AG04450 (cell line): ENCODE measurements at regions not wholly inside any gene's neighbourhood (a gene's known extent, or its start where the extent isn't known, plus 50 kb on each side); places are given as distances from the start of the nearest gene placed in this dataset.

Source experiments
- CTCF ChIA-PET: fragments of 300-600, 350-600 bp; formaldehyde crosslinking; extraction: SDS; loops from one replicate; lab custom pipeline; 2022; ENCODE audit warnings: antibody characterized with exemption, inconsistent platforms; lab: Charles Lee
- POLR2A ChIA-PET: fragments of 350-600 bp; formaldehyde crosslinking; extraction: SDS; loops from one replicate; lab custom pipeline; 2021; ENCODE audit warnings: antibody characterized with exemption, inconsistent platforms; lab: Yijun Ruan, JAX
- DNase-seq: peaks from one replicate; pipeline ENCODE4 v3.0.0-alpha.2; 2011; ENCODE audit warnings: low read depth, low spot score
- H3K27ac ChIP-seq: one replicate; pipeline ENCODE4 v1.5.1; 2012; ENCODE audit warnings: low read depth, low read length, control low read depth
- H3K27me3 ChIP-seq: one replicate; pipeline ENCODE4 v1.6.0; 2012; ENCODE audit warnings: low read length; ENCODE audit not compliant: control insufficient read depth, insufficient read depth
- H3K4me3 ChIP-seq: 2 replicates; pipeline ENCODE4 v1.5.1; 2011; ENCODE audit warnings: mild to moderate bottlenecking, low read depth, low read length, control low read depth
- H3K9me3 ChIP-seq: 2 replicates; pipeline ENCODE4 v1.5.1; 2012; ENCODE audit warnings: low read length; ENCODE audit not compliant: control insufficient read depth, insufficient read depth
- TF ChIP-seq, protein P1 (sequence below): IDR thresholded peaks from 2 replicates; pipeline ENCODE4 v1.5.1; 2011; ENCODE audit warnings: low read depth, low read length, control low read depth, inconsistent platforms

DNA sequence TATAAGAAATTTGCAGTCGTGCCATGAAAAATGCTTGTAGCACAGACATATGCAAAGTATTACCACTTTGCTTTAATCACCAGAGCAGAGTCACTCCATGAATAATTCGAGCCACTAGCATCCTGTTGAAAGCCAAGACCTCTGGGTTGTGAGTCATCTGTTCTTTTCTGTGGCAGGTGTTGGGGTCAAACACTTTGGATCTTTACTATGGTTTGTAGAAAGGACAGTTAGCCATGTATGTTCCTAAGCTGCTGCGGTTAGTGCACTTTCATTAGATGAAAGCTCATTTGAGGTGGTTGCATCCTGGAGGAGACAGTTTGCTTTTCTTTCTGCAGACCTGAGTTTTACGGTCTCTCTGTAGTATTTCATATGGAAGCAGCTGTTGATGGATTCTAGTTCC is 223.7 kb downstream of the DMRT2 start:
- H3K4me3 ChIP-seq, result no peak overlapping the region
- TF ChIP-seq, protein P1, sequence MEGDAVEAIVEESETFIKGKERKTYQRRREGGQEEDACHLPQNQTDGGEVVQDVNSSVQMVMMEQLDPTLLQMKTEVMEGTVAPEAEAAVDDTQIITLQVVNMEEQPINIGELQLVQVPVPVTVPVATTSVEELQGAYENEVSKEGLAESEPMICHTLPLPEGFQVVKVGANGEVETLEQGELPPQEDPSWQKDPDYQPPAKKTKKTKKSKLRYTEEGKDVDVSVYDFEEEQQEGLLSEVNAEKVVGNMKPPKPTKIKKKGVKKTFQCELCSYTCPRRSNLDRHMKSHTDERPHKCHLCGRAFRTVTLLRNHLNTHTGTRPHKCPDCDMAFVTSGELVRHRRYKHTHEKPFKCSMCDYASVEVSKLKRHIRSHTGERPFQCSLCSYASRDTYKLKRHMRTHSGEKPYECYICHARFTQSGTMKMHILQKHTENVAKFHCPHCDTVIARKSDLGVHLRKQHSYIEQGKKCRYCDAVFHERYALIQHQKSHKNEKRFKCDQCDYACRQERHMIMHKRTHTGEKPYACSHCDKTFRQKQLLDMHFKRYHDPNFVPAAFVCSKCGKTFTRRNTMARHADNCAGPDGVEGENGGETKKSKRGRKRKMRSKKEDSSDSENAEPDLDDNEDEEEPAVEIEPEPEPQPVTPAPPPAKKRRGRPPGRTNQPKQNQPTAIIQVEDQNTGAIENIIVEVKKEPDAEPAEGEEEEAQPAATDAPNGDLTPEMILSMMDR, result no peak
- no peaks in the 10 kb centered on the region for H3K27me3 ChIP-seq
- no peak overlapping the region for H3K27ac ChIP-seq
- ChIA-PET POLR2A (no interaction called here), CTCF (no interaction called here)
- H3K9me3 ChIP-seq, result no peaks in the 10 kb centered on the region
- no peak for DNase-seq

DNA sequence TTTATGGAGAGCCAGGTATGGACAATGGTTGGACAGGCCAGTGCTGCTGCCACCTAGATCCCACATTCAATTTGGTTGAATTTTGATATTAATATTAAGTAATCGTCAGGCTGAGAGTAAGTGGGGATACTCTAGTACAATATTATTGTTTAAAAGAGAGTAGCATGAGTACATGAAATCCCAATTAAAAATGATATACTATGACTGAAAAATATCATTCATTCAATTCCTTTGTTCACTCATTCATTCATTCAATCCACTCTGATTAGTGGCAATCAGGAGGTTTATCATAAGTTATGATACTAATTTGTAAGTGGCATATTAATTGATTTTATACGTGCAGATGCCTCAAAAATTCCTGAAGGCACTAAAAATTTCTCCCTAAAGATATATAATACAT is 224.2 kb downstream of the DMRT2 start:
- Histone ChIP-seq H3K4me3 (no peak overlapping the region), H3K27ac (no peak overlapping the region), H3K27me3 (no peaks in the 10 kb centered on the region), H3K9me3 (no peaks in the 10 kb centered on the region)
- TF ChIP-seq, protein P1, result no peak
- CTCF ChIA-PET, result no interaction called here
- POLR2A ChIA-PET, result no interaction called here
- no peak for DNase-seq

DNA sequence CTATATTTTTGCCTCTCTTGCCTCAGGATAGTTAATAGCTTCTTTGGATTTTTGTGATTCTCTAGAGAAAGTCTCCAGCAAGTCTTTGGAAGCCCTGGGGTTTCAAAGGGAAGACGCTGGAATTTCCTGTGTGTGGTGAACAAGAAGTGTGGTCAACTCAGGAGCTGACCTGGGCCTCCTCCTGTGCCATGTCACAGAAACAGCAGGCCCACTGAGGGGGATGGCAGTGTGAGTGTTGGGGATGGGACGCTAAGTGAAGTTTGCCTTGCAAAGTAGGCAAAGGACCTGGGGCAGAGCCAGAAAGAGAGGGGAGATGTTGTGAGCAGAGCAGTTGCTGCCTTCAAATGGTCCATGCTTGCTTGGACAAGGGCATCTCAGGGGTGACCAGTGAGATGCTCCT is 226.3 kb downstream of the DMRT2 start:
- ChIA-PET POLR2A (no interaction called here), CTCF (no interaction called here)
- no peaks in the 10 kb centered on the region for H3K27me3 ChIP-seq
- no peak overlapping the region for H3K27ac ChIP-seq
- TF ChIP-seq, protein P1, result no peak
- no peaks in the 10 kb centered on the region for H3K9me3 ChIP-seq
- no peak overlapping the region for H3K4me3 ChIP-seq
- no peak for DNase-seq

DNA sequence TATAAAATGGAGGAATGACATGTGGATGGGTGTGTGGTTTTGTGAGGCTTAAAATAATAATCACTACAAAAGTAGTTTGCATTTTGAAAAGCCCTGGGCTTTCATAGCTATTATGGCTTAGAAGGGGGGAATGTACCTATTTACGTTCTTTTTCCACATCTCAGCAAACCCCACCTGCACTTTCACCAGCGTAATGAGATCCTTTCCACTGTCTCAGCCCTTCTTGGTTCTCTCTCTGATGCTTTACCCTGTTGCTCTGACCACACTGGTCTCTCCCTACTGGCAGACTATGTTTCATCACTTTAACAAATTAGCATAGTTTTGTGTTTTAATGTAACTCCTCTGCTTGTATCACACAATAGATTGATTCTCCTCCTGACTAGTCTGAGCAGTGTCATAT is 234.6 kb downstream of the DMRT2 start:
- TF ChIP-seq, protein P1, result no peak
- Histone ChIP-seq H3K27me3 (no peaks in the 10 kb centered on the region), H3K4me3 (no peak overlapping the region), H3K27ac (no peak overlapping the region), H3K9me3 (peaks cover 2% of the 10 kb centered on the region; the same call in 1 of the 2 replicates)
- ChIA-PET POLR2A (no interaction called here), CTCF (no interaction called here)
- DNase-seq, result no peak

DNA sequence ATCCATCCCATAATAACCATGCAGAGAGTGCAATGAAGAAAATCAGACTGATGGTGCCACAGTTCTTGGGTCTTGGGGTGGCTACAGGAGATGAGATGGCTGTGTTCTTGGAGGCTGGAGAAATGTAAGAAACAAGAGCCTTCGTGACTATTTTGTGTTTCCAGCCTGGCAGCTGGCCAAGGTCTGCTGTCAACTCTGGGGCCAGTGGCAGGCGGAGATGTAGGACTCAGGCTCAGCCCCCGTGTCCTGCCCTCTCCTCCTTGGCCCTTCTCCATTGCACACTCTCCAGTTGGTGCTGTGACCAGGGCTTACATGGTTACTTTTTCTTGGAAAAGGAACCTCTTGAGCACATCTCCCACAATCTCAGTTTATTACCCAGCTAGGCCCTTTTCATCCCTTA is 235.4 kb downstream of the DMRT2 start:
- DNase-seq, result no peak
- TF ChIP-seq, protein P1, result no peak
- Histone ChIP-seq H3K9me3 (peaks cover 5% of the 10 kb centered on the region; the same call in 1 of the 2 replicates), H3K4me3 (no peak overlapping the region), H3K27ac (no peak overlapping the region), H3K27me3 (no peaks in the 10 kb centered on the region)
- CTCF ChIA-PET, result no interaction called here
- POLR2A ChIA-PET, result no interaction called here
